GM20000 (cell line): ENCODE measurements at regions not wholly inside any gene's neighbourhood (a gene's known extent, or its start where the extent isn't known, plus 50 kb on each side); places are given as distances from the start of the nearest gene placed in this dataset.

Experiments used
- DNase-seq: peaks from one replicate; pipeline ENCODE4 v3.0.0; 2012; ENCODE audit warnings: low spot score
- TF ChIP-seq, protein P1 (sequence below): IDR thresholded peaks from 2 replicates; pipeline ENCODE4 v1.5.1; 2012; ENCODE audit warnings: mild to moderate bottlenecking, control low read depth; ENCODE audit errors: extremely low read depth, missing control alignments

DNA sequence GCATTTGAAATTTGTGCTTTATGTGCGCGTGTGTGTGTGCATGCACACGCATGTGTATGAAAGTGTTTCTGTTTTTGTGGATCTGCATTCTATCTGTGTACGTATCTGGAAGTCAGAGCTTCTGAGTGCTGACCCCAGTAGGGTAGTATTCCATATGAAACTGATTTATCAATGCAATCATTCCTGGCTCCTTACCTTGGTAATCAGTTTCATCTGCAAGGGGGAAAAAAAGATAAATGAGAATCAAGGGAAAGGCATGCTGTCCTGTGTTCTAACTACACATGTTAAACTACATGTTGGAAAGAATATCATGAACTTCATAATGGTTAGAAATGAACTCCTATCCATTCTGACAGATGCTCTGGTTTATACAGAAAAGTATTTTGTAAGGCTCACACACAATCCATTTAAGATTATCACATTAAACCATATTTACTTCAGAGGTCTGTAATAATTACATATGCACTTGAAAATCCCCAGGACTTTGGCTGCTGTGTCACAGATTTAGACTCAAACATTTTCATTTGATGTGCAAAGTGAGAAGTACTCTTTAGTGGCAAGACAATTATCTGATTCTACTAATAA is 276.1 kb upstream of the LMO3 start:
- TF ChIP-seq, protein P1, sequence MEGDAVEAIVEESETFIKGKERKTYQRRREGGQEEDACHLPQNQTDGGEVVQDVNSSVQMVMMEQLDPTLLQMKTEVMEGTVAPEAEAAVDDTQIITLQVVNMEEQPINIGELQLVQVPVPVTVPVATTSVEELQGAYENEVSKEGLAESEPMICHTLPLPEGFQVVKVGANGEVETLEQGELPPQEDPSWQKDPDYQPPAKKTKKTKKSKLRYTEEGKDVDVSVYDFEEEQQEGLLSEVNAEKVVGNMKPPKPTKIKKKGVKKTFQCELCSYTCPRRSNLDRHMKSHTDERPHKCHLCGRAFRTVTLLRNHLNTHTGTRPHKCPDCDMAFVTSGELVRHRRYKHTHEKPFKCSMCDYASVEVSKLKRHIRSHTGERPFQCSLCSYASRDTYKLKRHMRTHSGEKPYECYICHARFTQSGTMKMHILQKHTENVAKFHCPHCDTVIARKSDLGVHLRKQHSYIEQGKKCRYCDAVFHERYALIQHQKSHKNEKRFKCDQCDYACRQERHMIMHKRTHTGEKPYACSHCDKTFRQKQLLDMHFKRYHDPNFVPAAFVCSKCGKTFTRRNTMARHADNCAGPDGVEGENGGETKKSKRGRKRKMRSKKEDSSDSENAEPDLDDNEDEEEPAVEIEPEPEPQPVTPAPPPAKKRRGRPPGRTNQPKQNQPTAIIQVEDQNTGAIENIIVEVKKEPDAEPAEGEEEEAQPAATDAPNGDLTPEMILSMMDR = no peak
- no peak for DNase-seq

DNA sequence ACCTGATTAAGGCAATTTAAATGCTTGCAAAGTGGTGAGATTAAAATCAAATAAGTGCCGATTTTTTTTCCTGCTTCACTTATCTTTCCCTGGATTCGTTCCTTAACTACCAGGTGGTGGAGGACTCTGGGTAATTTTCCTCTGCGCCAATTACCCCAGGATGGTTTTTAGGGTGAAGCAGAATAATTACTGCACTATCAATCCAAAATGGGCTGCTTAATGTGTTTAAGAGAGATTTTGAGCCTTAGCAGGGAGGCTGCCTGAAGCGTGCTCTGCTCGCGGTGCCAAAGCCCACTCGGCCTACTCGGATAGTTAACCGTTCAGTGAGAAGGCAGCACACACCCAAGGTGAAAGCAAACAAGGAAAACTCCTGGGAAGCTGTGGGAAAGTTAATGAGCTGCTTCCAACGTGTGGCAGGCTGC is 274.9 kb upstream of the LMO3 start:
- no peak for DNase-seq
- TF ChIP-seq, protein P1 = no peak

DNA sequence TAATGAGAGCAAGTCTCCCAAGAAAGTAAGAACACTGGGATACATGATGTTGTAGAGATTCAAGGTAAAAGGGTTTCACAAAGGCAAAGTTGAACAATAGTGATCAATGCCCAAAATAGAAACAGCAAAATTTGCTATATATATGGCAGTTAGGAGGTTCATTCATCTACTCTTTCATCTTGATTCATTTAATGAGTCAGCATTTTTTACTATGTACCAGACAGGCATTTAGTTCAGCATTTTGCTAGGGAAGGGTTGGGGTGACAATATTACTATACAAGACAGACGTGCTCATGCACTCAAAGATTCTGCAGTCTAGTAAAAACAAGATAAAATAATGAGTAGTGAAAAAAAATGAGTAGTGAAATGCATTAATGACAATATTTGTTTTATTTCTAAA is 264.9 kb upstream of the LMO3 start:
- no peak for DNase-seq
- TF ChIP-seq, protein P1 = no peak

DNA sequence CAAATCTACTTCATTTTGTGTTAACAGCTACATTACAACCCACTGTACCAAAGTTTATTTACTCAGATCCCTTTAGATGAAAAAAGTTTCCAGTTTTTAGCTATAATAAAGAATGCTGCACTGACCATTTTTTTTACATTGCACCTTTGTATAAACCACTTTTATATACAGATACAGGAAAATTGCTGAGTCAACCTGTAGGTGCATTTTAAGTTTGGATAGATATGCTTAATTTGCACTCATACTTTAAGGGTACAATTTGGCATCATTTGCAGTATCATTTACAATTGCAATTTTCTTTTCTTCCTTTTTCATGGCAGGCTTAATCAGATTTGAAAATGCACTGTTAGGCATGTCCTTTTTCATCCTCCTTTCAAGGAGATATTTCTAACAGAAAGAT is 257.8 kb upstream of the LMO3 start:
- no peak for DNase-seq
- TF ChIP-seq, protein P1 = no peak

DNA sequence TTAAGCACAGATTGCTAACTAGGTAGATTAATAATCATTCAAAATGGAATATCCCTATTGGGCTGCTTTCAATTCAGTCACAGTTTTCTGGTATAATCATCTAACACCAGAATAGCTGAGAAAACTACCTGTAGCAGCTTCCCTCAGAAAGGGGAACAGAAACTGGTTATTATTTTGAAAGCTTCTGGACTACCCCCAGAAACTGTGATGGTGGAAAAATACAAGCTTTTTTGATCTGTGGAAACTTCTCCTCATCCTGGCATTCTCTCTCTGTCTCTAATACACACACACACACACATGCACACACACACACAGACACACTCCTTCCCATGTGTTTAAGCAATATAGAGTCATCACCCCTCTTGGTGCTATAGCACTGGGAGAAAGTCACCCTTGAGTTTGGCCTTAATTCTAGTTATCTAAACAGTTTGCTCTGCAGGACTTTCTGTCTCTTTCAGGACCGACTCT is 251.5 kb upstream of the LMO3 start:
- DNase-seq = peak; percentile 57
- TF ChIP-seq, protein P1 = no peak

DNA sequence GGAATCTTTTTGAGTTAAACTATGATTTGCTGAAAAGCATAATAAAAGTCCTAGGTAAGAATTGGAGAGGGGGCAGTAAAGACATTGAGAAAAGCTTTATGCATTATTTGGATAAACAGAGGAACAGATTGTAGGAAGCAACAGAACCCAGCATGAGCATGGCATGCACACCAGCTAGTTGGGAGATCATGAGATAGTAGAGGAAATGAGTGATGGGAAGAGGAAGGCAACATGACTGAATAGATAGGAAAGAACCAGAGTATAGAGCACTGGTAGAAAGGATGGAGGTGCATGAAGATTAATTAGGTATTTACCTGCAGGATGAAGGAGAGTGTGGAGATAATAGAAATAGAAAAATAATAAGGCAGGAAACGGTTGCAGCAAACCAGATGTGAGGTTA is 248.5 kb upstream of the LMO3 start:
- DNase-seq = no peak
- TF ChIP-seq, protein P1 = no peak

DNA sequence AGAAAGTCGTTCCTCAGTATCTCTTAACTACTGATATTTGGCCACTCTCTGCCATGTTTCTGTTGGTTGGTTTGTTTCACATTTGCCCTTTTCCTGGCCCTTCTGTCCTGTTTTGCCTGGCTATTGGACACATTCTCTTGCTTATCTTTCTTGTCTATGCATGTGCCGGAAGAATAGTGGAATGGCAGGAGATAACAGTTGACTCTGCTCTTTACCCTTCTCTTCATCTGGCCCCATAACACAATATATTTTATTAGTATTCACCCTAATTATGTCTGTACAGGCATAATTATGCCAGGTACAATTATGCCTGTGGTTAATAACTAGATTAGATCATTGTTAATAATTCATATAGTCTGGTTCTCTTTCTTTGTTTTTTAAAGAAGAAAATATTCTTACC is 243.5 kb upstream of the LMO3 start:
- TF ChIP-seq, protein P1 = no peak

More for the DNA sequence above, 243.5 kb upstream of the LMO3 start:
- DNase-seq = no peak
